HG03025 (cell line): ENCODE measurements at regions not wholly inside any gene's neighbourhood (a gene's known extent, or its start where the extent isn't known, plus 50 kb on each side); places are given as distances from the start of the nearest gene placed in this dataset.
"Not testable (repeated sequence)": the region's sequence is repeated elsewhere in the genome, so short reads cannot be mapped to it uniquely, and the experiment has no call there.

Source experiments
- ATAC-seq: cut with Tn5 transposase; IDR thresholded peaks from one replicate; pipeline ENCODE4 v1.9.1; 2021; ENCODE audit warnings: mild to moderate bottlenecking, moderate library complexity; ENCODE audit not compliant: unreplicated experiment, low FRiP score

DNA sequence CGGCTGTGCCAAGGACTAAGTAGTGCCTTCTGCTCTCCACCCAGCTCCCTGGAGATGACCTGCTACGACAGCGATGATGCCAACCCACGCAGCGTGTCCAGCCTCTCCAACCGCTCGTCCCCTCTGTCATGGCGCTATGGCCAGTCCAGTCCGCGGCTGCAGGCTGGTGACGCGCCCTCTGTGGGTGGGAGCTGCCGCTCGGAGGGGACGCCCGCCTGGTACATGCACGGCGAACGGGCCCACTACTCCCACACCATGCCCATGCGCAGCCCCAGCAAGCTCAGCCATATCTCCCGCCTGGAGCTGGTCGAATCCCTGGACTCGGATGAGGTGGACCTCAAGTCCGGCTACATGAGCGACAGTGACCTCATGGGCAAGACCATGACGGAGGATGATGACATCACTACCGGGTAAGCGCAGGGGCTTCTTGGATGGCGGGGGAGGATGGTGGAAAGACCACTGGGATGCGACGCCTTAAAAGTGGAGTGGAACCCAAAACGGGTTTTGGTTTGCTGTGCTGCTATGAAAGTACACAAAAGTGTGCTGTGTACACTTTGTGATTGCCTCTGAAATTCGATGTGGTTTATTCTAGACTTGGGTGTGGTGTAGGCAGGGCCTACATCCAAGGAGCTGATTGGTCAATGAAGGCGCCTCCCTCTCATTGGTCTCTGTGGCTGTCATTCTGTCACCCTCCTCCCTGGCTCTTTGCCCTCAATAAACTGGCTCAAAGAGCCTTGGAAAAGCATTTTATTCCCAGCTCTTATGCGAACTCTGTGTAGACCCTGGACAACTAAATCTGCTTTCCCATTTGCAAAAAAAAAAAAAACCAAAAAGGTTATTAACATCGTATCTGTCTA is 110.4 kb upstream of the IPO9 start:
- no peak for ATAC-seq

DNA sequence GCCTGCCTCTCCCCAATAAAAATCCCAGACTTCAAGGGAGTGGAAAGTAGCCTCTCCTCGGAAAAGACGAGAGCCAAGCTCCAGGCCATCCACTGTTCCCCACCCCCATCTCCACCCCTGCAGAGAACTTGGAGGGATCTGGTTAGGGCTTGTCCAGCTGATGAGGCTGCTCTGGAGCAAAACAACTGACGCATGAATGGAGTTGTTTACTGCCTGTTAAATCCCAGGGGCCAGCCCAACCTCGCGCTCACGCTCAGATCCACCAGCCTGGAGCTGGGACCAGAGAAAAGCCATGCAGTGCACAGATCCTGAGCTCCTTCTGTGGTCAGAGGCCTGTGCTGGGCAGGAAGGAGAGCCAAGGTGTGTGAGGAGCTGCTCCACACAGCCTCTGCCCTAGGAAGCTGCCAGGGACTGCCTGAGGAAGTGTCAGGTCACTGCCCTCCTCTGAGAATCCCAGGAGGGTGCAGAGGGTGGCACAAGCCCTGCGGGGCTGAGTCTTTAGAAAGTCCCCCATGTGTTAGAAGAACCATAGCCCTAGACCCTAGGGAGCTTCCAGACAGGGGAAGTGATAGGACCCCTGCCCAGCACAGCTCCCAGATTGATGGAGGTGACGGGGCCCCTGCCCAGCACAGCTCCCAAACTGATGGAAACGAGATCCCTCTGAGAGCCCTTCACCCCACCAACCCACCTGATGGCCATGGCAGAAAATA is 109.0 kb upstream of the IPO9 start:
- no peak for ATAC-seq

DNA sequence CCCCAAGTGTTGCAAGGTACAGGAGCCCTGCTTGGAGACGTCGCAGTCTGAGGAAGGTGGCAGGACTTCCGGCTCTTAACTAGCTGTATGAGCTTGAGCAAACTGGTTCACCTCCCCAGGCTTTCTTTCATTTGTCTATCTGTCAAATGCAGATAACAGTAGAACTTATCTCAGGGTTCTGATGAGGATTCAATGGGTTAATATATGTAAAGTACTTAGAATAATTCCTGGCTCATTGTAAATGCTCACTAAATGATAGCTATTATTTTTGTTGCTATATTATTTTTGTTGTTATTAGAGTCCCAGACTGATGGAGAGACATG is 108.5 kb upstream of the IPO9 start:
- no peak for ATAC-seq

DNA sequence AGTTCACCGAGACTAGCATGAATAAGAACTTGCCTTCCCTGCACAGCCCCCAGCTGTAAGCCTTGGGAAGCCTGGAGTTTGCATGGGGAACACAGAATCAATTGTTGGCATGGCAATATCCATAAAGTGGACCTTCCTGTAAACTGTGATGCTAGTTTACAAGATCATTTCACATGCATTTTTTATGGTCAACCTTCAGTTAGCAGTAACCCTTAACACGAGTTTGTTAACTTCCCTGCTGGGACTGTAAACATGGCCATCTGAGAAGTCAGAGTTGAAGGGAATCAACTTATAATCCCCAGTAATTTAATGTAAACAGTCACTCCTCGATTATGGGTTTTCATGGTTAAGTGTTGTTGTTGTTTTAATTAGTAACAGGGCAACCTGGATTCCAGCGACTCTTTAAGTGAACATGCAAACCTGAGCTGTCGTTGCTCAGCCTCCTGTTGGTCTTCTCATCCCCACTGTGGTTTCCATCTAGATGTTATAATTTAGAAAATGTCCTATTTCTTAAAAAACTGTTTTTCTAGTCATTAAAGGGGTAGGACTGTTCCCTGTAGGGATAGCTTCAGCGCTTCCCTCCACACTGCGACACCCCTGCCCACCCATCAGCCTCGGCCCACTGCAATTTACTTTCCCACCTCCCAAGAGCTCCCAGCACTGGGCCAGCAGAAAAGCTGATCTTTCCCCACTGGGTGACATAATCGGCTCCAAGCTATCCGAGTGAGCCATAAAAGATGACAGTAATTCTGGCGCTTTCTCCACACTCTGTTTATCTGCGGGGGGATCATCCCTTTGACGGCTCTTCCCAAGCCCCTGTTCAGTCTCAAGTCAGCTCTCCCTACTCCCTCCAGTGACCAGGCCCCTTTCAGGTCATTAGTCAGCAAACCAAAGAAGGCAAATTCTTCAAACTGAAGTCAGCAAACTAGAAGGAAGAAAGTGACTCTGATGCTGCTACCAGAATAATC is 107.6 kb upstream of the IPO9 start:
- no peak for ATAC-seq

DNA sequence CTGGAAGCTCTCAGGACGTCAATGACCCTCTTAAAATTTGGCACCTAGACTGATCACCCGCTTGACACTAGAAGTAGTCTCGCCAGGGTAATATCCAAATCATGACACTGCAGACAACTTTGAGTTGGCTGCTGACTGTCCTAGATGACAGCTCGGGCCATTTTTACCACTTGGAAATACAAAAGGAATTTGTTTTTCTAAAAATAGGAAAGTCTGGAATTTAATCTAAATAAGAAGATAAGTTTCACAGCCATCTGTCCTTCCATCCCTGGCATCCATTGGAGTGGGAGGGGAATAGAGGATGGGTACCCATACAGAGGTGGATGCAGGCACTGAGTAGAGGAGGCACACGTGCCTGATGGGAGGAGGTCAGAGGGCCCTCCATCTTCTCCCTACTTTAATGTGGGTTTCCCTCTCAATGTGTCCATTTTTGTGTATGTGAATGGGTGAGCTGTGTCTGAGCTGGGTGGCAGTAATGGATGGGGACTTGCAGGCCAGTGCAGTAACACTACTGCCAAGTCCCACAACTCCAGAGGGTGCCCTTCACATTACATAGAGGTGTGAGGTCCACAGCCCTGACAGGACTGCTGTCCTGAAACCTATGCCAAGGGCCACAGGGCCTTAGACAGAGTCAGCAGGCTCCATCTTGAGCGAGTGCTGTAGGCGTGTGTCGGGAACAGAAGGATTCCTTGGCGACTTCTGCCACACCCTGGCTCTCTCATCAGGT is 104.8 kb upstream of the IPO9 start:
- ATAC-seq, result no peak

DNA sequence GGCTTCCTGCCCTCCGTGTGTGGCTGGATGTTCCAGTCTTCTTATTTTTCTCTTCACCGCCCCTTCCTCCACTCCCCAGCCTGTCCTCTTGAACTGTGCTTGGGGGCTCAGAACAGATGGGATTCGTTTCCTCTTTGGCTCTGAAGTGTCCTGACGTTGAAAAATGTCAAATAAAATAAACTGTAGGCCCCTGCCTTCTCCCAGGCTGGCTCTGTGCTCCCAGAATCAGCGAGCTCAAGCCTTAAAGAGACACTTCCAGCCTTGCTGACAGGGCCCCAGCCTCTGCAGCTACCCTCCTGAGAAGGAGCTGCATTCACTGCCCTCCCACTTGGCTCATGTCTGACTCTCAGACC is 104.2 kb upstream of the IPO9 start:
- ATAC-seq, result no peak

DNA sequence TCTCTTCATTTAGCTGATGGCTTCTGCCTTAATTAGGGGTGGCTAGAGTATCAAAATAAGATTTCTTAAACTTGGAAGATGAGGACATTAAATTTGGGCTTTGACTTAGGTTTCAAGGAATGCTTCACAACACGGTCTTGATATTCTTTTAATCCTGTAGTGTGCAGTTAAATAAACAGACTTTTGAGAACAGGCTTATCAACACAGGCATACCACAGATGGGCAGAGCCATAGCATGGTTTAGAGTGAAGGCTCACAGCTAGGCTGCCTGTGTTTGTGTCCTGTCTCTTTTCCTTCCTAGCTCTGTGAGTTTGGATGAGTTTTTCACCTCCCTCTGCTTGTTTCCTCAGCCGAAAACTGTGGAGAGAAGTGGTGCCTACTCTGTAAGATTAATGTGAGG is 102.3 kb upstream of the IPO9 start:
- no peak for ATAC-seq

DNA sequence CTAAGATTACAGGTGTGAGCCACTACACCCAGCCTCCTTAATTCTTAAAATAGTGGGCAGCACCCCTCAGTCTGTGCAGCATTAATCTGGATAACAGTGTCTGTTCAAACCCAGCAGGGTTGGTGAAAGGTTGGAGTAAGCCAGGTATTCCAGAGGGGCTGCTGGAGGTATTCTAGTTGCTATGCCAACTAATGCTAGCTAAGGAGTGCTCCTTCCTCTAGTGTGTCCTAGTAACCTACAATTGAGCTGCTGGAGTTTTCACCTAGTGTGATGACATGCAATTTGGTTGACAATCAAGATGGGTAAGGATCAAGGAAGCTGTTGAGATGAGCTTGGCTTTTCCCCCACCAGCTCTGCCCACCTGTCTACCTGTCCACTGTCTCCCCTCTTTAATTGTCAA is 100.2 kb upstream of the IPO9 start:
- ATAC-seq, result no peak

DNA sequence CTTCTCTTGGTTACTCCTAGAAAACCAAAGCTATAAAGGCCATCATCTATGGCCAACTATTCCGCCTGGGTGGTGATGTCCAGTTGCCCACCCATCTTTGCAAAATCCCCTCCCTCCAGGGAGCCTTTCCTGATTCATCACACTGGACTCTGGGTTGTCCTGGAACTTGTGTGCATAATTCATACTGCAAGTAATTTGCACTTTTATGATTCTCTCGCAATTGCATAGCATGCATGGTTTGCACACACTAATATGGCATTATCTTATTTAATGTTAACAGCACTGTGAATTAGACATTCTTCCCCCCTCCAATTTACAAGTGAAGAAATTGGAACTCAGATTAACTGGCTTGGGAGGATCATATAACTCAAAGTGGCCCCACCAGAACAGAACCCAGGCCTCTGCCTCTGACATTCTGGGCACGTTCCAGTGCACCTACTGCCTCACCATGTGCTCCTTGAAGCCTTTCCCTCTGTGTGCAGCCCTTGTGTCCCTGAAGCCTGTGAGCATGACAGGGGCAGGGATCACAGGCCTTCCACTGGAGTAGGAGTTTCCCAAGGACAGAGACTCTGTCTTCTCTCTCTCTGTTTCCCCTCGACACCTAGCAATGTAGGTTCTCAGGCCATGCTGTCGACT is 98.9 kb upstream of the IPO9 start:
- ATAC-seq, result no peak

DNA sequence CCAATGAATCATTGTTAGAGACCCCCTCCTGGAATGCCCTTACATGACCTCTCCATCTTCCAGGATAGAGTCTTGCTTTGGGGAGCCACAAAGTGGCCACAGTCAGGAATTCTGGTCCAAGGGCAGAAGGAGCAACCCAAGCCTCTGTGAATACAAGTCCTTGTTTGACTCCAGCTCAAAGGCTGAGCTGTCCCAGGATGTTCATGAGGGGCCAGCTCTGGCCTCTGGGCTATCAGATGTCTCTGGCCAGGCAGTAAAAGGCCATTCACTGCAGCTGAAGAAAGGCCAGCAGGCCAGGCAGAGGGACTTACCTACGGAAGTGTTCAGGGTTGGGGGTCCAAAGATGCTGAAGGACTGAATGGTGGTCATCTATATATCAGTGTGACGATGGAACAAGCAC is 98.3 kb upstream of the IPO9 start:
- no peak for ATAC-seq

DNA sequence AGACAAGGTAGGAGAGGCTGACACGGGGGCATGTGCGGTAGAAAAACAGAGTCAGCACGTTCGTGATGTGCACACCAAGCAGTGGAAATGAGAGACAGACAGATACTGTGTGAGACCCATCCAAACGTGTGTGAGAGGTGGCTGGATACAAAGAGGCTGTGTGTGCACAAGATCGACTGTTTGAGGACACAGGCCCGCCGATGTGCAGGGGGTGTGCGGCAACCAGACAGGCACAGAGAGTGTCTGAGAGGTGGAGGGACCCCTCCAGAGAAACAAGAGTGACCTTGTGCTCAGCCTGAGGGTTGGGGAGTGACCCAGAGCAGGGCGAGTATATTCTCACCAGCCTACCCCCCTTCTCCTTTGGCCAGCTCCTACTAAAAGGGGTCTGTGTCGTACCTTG is 97.8 kb upstream of the IPO9 start:
- no peak for ATAC-seq

DNA sequence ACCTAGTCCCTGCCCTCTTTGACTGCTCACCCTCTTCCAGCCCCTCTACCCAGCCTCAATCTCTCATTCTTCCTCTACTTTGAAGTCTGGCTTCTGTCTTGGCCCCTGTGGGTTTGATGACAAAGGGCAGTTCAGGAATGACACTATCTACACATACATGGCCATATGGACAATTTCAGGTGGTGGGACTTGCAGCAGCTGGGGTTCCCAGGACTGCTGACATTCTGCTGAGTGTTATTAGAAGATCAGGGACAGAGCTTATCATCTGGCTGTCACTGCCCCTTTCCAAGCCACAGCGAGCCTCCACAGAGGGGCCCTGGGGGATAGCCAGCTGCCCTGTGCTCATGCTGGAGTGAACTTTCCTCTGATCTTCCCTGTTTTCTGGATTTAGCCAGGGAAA is 97.4 kb upstream of the IPO9 start:
- ATAC-seq, result no peak

DNA sequence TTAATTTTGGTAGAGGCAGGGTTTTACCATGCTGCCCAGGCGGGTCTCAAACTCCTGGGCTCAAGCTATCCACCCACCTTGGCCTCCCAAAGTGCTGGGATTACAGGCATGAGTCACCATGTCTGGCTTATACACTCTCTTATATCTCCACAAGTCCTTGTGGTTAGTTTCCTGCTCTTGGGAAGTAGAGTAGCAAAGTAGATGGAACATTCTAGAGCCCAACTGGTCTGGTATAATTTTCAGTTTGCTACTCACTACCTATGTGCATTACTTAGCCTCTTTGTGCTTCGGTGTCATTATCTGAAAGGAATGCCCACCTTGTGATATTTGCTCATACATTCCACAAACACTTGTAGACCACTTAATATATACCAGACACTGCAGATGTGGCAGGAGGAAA is 96.6 kb upstream of the IPO9 start:
- no peak for ATAC-seq

DNA sequence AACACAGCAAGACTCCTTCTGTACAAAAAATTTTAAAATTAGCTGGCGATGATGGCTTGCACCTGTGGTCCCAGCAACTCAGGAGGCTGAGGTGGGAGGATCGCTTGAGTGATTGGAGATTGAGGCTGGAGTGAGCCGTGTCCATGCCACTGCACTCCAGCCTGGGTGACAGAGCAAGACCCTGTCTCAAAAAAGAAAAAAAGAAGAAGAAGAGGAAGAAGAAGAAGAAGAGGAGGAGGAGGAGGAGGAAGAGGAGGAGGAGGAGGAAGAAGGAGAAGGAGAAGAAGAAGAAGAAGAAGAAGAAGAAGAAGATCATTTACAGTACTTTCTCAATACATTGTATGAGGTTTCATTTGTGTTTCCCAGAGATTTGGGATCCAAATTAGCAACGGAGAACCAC is 94.7 kb upstream of the IPO9 start:
- ATAC-seq, result not testable (repeated sequence)

DNA sequence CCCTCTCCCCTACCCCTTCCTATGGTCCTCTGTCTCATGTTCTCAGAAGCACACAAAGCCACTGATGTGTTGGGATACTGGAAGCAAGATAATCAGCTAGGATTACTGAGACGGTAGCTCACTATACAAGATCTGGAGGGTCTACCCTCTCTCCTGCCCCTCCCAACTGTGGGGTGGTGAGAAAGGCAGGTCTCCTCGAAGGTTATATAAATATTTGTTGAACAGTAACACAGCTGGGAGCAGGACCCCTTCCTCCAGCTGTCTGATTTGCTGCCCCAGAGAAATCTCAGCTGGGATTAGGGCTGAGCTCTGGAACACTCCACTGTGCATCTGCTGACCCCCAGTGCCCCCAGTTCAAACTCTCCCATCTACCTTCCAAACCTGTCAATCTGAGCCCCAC is 94.2 kb upstream of the IPO9 start:
- no peak for ATAC-seq

DNA sequence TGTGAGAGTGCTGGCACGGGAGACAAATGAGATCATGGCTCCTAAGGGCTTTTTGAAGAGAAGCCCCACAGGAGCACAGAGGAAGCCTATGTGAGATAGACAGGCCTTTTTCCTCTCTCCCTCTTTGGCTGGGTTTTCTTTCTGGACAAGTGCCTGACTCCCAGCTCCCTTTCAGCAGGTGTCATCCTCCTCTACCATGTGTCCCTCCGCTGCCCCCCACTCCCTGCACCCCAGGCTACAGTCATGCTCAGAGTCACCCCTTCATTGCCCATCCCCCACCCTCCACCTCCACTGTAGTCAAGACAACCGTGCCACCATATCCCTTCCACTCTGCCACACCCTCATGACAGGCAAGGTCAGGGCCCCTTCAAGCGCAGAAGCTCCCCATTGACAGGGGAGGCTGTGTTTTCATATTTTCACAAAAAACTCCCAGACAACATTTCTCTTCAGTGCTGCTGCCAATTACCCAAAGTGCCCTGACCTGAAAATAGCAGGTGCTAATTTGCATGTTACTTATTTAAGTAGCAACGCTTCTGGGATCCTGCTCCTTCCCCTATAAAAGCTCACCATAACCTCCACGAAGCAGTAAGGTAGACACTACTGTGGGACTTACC is 92.1 kb upstream of the IPO9 start:
- no peak for ATAC-seq

DNA sequence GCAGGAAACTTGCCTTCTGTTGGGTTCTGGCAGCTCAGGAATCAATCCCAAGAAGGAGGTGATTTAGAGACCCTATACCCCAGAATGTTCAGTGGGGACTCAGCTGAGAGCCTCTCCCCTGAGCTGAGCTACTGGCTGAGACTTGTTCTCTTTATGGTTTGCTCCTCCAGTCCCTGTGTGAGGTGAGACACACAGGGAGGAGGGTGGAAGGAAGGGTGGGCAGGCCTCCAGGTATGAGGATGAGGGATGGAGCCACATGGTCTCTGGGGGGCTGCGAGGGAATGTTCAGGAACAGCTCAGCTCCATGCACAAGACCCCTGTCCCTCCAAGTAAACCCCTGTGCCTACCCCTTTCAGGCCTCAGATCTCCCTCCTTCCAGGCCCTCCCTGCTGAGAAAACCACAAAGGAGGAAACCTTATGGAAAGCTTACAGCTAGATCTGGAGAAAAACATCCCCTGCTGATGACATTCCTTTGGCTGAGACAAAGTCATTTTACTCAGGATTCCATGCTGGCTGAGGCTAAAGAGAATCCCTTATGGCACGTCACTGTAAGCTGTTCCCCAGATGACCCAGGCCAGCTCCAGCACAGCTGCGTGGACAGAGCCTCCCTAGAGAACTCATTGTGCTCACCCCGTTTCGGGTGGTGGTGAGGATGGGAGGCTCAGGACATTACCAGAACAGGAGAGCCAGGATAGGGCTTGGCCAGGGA is 91.5 kb upstream of the IPO9 start:
- ATAC-seq, result no peak

DNA sequence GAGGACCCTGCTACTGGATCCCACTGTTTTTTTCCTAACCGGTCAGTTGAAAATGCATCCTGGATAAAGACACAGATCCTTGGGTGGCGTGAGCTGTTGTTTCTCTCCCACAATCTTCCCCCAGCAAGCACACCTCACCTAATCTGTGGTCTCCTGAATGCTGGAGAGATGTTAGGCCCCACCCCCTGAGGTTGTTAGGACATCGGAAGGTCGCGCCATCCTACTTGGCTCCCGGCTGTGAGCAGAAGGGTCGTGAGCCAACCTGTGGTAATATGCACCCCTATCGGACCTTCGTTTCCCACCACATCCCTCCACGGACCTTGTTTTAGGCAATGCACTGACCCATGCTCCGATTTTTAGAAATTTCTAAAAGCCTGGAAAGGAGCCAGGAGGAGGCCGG is 89.9 kb upstream of the IPO9 start:
- no peak for ATAC-seq

DNA sequence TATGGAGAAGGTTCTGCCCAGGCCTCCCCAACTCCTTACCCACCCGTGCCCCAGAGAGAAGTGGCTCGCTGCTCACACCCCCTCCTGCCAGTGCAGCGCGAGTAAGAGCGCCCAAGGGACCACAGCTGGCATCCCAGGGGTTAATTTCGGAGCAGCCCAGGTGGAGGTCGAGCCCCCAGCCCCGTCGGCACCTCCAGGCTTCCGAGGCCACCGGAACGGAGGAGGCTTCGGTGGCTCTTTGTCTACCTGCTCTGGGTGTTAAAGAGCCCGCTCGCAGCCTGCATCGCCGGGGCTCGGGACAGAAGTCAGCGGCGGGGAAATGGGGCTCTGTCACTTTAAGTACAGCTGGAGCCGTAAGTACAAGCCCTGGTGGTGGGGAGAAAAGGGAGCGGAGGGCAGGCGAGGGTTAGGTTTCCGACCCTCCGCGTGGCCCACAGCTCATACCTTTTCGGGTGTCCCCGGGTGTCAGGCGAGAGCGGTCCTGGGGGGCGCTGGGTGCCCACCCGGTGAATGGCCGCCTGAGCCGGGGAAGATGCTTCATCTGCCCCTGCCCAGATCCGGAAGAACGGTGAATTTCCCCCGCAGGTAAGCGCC is 89.4 kb upstream of the IPO9 start:
- ATAC-seq, result no peak
